OCI-LY1 (cell line): ENCODE measurements at regions not wholly inside any gene's neighbourhood (a gene's known extent, or its start where the extent isn't known, plus 50 kb on each side); places are given as distances from the start of the nearest gene placed in this dataset.

ENCODE experiments used
- H2AFZ ChIP-seq: fragments of 200-600 bp; sonication (generic), shearing (Covaris generic); 2 replicates; pipeline ENCODE4 v1.6.0; 2014; ENCODE audit warnings: antibody characterized with exemption, mild to moderate bottlenecking, low read length
- H3F3A ChIP-seq: fragments of 200-600 bp; sonication (generic), shearing (Covaris generic); 2 replicates; pipeline ENCODE4 v1.6.0; 2014; ENCODE audit warnings: mild to moderate bottlenecking, antibody characterized with exemption, low read length, moderate library complexity; ENCODE audit not compliant: insufficient read depth
- H3K27ac ChIP-seq: fragments of 200-600 bp; sonication (generic); 2 replicates; pipeline ENCODE4 v1.5.1; 2014; ENCODE audit warnings: low read length, mixed run types, mild to moderate bottlenecking, low read depth; ENCODE audit not compliant: poor library complexity, severe bottlenecking
- H3K27me3 ChIP-seq: fragments of 200-600 bp; sonication (generic); 2 replicates; pipeline ENCODE4 v1.6.0; 2014; ENCODE audit warnings: antibody characterized with exemption, mild to moderate bottlenecking, low read length, moderate library complexity; ENCODE audit not compliant: insufficient read depth
- H3K36me3 ChIP-seq: fragments of 200-600 bp; sonication (generic); 2 replicates; pipeline ENCODE4 v1.6.1; 2014; ENCODE audit warnings: mild to moderate bottlenecking, antibody characterized with exemption, low read length, moderate library complexity, mixed read lengths; ENCODE audit not compliant: insufficient read depth
- H3K4me1 ChIP-seq: fragments of 200-600 bp; sonication (generic); 2 replicates; pipeline ENCODE4 v1.5.1; 2014; ENCODE audit warnings: mild to moderate bottlenecking, low read length, moderate library complexity; ENCODE audit not compliant: insufficient read depth, severe bottlenecking
- H3K4me2 ChIP-seq: fragments of 200-600 bp; sonication (generic), shearing (Covaris generic); 2 replicates; pipeline ENCODE4 v1.6.1; 2014; ENCODE audit warnings: low read length
- H3K4me3 ChIP-seq: fragments of 200-600 bp; sonication (generic); 2 replicates; pipeline ENCODE4 v1.5.1; 2014; ENCODE audit warnings: low read length, low read depth, mild to moderate bottlenecking, mixed read lengths; ENCODE audit not compliant: poor library complexity, severe bottlenecking
- H3K79me2 ChIP-seq: fragments of 200-600 bp; shearing (Covaris generic); 2 replicates; pipeline ENCODE4 v1.6.1; 2016; ENCODE audit warnings: mixed run types, low read length, mixed read lengths; ENCODE audit not compliant: insufficient read depth
- H3K9ac ChIP-seq: fragments of 200-600 bp; sonication (generic), shearing (Covaris generic); 2 replicates; pipeline ENCODE4 v1.6.1; 2014; ENCODE audit warnings: mild to moderate bottlenecking, low read length, mixed read lengths
- H3K9me2 ChIP-seq: fragments of 200-600 bp; sonication (generic), shearing (Covaris generic); 2 replicates; pipeline ENCODE4 v1.6.1; 2014; ENCODE audit warnings: low read depth, mild to moderate bottlenecking, low read length, mixed read lengths
- H3K9me3 ChIP-seq: fragments of 200-600 bp; shearing (Covaris generic); 2 replicates; pipeline ENCODE4 v1.6.1; 2014; ENCODE audit warnings: low read length, mixed read lengths
- H4K20me1 ChIP-seq: fragments of 200-600 bp; sonication (generic), shearing (Covaris generic); 2 replicates; pipeline ENCODE4 v1.6.0; 2016; ENCODE audit warnings: mild to moderate bottlenecking, low read length; ENCODE audit not compliant: insufficient read depth
- CTCF ChIP-seq: fragments of 200-600 bp; sonication (generic), shearing (Covaris generic); IDR thresholded peaks from 2 replicates; pipeline ENCODE4 v1.5.1; 2017; ENCODE audit warnings: mild to moderate bottlenecking, antibody characterized with exemption, low read length, moderate library complexity, mixed read lengths
- EZH2 ChIP-seq: fragments of 200-600 bp; sonication (generic), shearing (Covaris generic); IDR thresholded peaks from 2 replicates; pipeline ENCODE4 v1.8.0; 2017; ENCODE audit warnings: borderline replicate concordance, mixed run types, mild to moderate bottlenecking, antibody characterized with exemption, low read length, moderate library complexity, mixed read lengths

- Histone ChIP-seq H3K4me2 (no peak overlapping the region), H3K27me3 (no peaks in the 10 kb centered on the region), H3K4me3 (no peak overlapping the region), H3F3A (no peaks in the 10 kb centered on the region), H4K20me1 (no peaks in the 10 kb centered on the region), H3K27ac (no peak overlapping the region), H2AFZ (no peak overlapping the region), H3K79me2 (no peaks in the 10 kb centered on the region), H3K9me3 (no peaks in the 10 kb centered on the region), H3K36me3 (no peaks in the 10 kb centered on the region), H3K9me2 (no peaks in the 10 kb centered on the region), H3K4me1 (no peaks in the 10 kb centered on the region), H3K9ac (no peak overlapping the region)
- TF ChIP-seq EZH2 (no peak), CTCF (no peak)
Observed at GRCh38 chr2:17242813-17243485, 275.3 kb downstream of the RAD51AP2 start.

- Histone ChIP-seq H2AFZ (no peak overlapping the region), H3F3A (no peaks in the 10 kb centered on the region), H3K4me2 (no peak overlapping the region), H3K79me2 (no peaks in the 10 kb centered on the region), H3K36me3 (no peaks in the 10 kb centered on the region), H3K9me2 (no peaks in the 10 kb centered on the region), H3K9ac (no peak overlapping the region), H3K27ac (no peak overlapping the region), H3K4me3 (no peak overlapping the region), H3K4me1 (no peaks in the 10 kb centered on the region), H3K27me3 (no peaks in the 10 kb centered on the region), H4K20me1 (no peaks in the 10 kb centered on the region), H3K9me3 (no peaks in the 10 kb centered on the region)
- TF ChIP-seq CTCF, result no peak
- TF ChIP-seq EZH2, result no peak
Observed at GRCh38 chr2:17239550-17239949, 278.7 kb downstream of the RAD51AP2 start.

- TF ChIP-seq EZH2, result no peak
- no peak for TF ChIP-seq CTCF
- H3K9ac ChIP-seq, result no peak overlapping the region
- H3K9me3 ChIP-seq, result no peaks in the 10 kb centered on the region
- no peaks in the 10 kb centered on the region for H3F3A ChIP-seq
- no peaks in the 10 kb centered on the region for H3K27me3 ChIP-seq
- H3K79me2 ChIP-seq, result no peaks in the 10 kb centered on the region
- no peak overlapping the region for H2AFZ ChIP-seq
- no peak overlapping the region for H3K4me3 ChIP-seq
- H3K4me1 ChIP-seq, result no peaks in the 10 kb centered on the region
- H3K4me2 ChIP-seq, result no peak overlapping the region
- H3K36me3 ChIP-seq, result no peaks in the 10 kb centered on the region
- no peak overlapping the region for H3K27ac ChIP-seq
- H3K9me2 ChIP-seq, result no peaks in the 10 kb centered on the region
- H4K20me1 ChIP-seq, result no peaks in the 10 kb centered on the region
Observed at GRCh38 chr2:17235167-17235566, 283.1 kb downstream of the RAD51AP2 start.
